Neural cell (in vitro differentiated cells): ENCODE measurements at regions not wholly inside any gene's neighbourhood (a gene's known extent, or its start where the extent isn't known, plus 50 kb on each side); places are given as distances from the start of the nearest gene placed in this dataset.

Experiments
- H2AFZ ChIP-seq: fragments of 200-600, 300-800 bp; sonication (generic), shearing (Covaris generic); 2 replicates; pipeline ENCODE4 v1.6.0; 2014; ENCODE audit warnings: low read depth, mild to moderate bottlenecking, antibody characterized with exemption, low read length, moderate library complexity
- H3F3A ChIP-seq: fragments of 200-600 bp; shearing (Covaris generic); 2 replicates; pipeline ENCODE4 v1.6.1; 2016; ENCODE audit warnings: mild to moderate bottlenecking, moderate library complexity, mixed read lengths, antibody characterized with exemption, low read length; ENCODE audit not compliant: insufficient read depth, poor library complexity, severe bottlenecking
- H3K27ac ChIP-seq: fragments of 200-600, 300-800 bp; sonication (generic), shearing (Covaris generic); 2 replicates; pipeline ENCODE4 v1.5.1; 2014; ENCODE audit warnings: mild to moderate bottlenecking, low read length, moderate library complexity
- H3K27me3 ChIP-seq: fragments of 300-800, 200-600 bp; sonication (generic), shearing (Covaris generic); 2 replicates; pipeline ENCODE4 v1.6.0; 2014; ENCODE audit warnings: mild to moderate bottlenecking, low read depth, low read length, moderate library complexity; ENCODE audit not compliant: insufficient read depth
- H3K36me3 ChIP-seq: fragments of 300-800, 200-600 bp; sonication (generic), shearing (Covaris generic); 2 replicates; pipeline ENCODE4 v1.5.1; 2014; ENCODE audit warnings: mild to moderate bottlenecking, antibody characterized with exemption, low read length, moderate library complexity; ENCODE audit not compliant: insufficient read depth
- H3K4me2 ChIP-seq: fragments of 300-800, 200-600 bp; sonication (generic), shearing (Covaris generic); 2 replicates; pipeline ENCODE4 v1.6.0; 2014; ENCODE audit warnings: mild to moderate bottlenecking, low read length
- H3K4me3 ChIP-seq: fragments of 300-800, 200-600 bp; sonication (generic), shearing (Covaris generic); 2 replicates; pipeline ENCODE4 v1.5.1; 2014; ENCODE audit warnings: mild to moderate bottlenecking, low read length, moderate library complexity
- H3K79me2 ChIP-seq: fragments of 200-600 bp; shearing (Covaris generic); replicated peaks from 2 replicates; pipeline ENCODE4 v1.6.0; 2014; ENCODE audit warnings: mild to moderate bottlenecking, low read length, moderate library complexity; ENCODE audit not compliant: insufficient read depth
- H3K9ac ChIP-seq: fragments of 300-800, 200-600 bp; sonication (generic), shearing (Covaris generic); 2 replicates; pipeline ENCODE4 v1.6.1; 2016; ENCODE audit warnings: mild to moderate bottlenecking, low read length, mixed read lengths
- H3K9me2 ChIP-seq: fragments of 200-600 bp; shearing (Covaris generic); 2 replicates; pipeline ENCODE4 v1.6.1; 2016; ENCODE audit warnings: mild to moderate bottlenecking, low read length, mixed read lengths; ENCODE audit not compliant: insufficient read depth
- H3K9me3 ChIP-seq: fragments of 200-600, 300-800 bp; sonication (generic), shearing (Covaris generic); 2 replicates; pipeline ENCODE4 v1.6.1; 2016; ENCODE audit warnings: mild to moderate bottlenecking, mixed run types, low read length, moderate library complexity, mixed read lengths
- H4K20me1 ChIP-seq: fragments of 200-600 bp; shearing (Covaris generic); 2 replicates; pipeline ENCODE4 v1.6.1; 2016; ENCODE audit warnings: mild to moderate bottlenecking, mixed run types; ENCODE audit not compliant: insufficient read depth
- CTCF ChIP-seq: fragments of 450-650 bp; IDR thresholded peaks from 2 replicates; pipeline ENCODE4 v1.5.1; 2014; ENCODE audit warnings: antibody characterized with exemption, mild to moderate bottlenecking, moderate library complexity; ENCODE audit not compliant: poor library complexity, severe bottlenecking
- EP300 ChIP-seq: fragments of 450-650 bp; conservative IDR thresholded peaks from 2 replicates; pipeline ENCODE4 v1.6.1; 2014; ENCODE audit warnings: antibody characterized with exemption, mild to moderate bottlenecking, moderate library complexity; ENCODE audit not compliant: poor library complexity, severe bottlenecking
- EZH2 ChIP-seq: fragments of 200-600, 300-800 bp; shearing (Covaris generic), sonication (generic); IDR thresholded peaks from 2 replicates; pipeline ENCODE4 v1.6.1; 2014; ENCODE audit warnings: antibody characterized with exemption, low read length, borderline replicate concordance, mild to moderate bottlenecking; ENCODE audit not compliant: insufficient read depth, poor library complexity, severe bottlenecking
- MXI1 ChIP-seq: fragments of 450-650 bp; conservative IDR thresholded peaks from 2 replicates; pipeline ENCODE4 v1.6.1; 2014; ENCODE audit warnings: antibody characterized with exemption, mild to moderate bottlenecking; ENCODE audit not compliant: poor library complexity, severe bottlenecking
- POLR2AphosphoS5 ChIP-seq: IDR thresholded peaks from 2 replicates; pipeline ENCODE4 v1.6.1; 2012
- RAD21 ChIP-seq: fragments of 450-650 bp; conservative IDR thresholded peaks from 2 replicates; pipeline ENCODE4 v1.6.1; 2014; ENCODE audit warnings: antibody characterized with exemption, mild to moderate bottlenecking, moderate library complexity
- REST ChIP-seq: IDR thresholded peaks from 2 replicates; pipeline ENCODE4 v1.6.1; 2012; ENCODE audit warnings: borderline replicate concordance
- SMC3 ChIP-seq: fragments of 450-650 bp; conservative IDR thresholded peaks from 2 replicates; pipeline ENCODE4 v1.6.1; 2014; ENCODE audit warnings: antibody characterized with exemption, mild to moderate bottlenecking, moderate library complexity; ENCODE audit not compliant: poor library complexity
- TAF1 ChIP-seq: IDR thresholded peaks from 2 replicates; pipeline ENCODE4 v1.6.1; 2012; ENCODE audit warnings: low read depth

GRCh38 chr1:55560266-55560665 lies 345.1 kb upstream of the USP24 start:
- H3K4me2 ChIP-seq: no peak overlapping the region
- no peaks in the 10 kb centered on the region for H4K20me1 ChIP-seq
- no peak overlapping the region for H3K27ac ChIP-seq
- no peak overlapping the region for H2AFZ ChIP-seq
- H3K4me3 ChIP-seq: no peak overlapping the region
- H3K9me2 ChIP-seq: no peaks in the 10 kb centered on the region
- no peak overlapping the region for H3K9ac ChIP-seq
- H3K27me3 ChIP-seq: no peaks in the 10 kb centered on the region
- no peaks in the 10 kb centered on the region for H3K36me3 ChIP-seq
- H3K79me2 ChIP-seq: no peaks in the 10 kb centered on the region
- no peaks in the 10 kb centered on the region for H3K9me3 ChIP-seq
- TF ChIP-seq REST (no peak), SMC3 (no peak), CTCF (no peak)
- no peaks in the 10 kb centered on the region for H3F3A ChIP-seq

- no peaks in the 10 kb centered on the region for H4K20me1 ChIP-seq
- H3K9me2 ChIP-seq: no peaks in the 10 kb centered on the region
- TF ChIP-seq EP300 (no peak), SMC3 (no peak), MXI1 (no peak), RAD21 (no peak), EZH2 (no peak), CTCF (no peak), TAF1 (no peak), POLR2AphosphoS5 (no peak), REST (no peak)
- H3K4me3 ChIP-seq: no peak overlapping the region
- no peaks in the 10 kb centered on the region for H3K79me2 ChIP-seq
- H3K9ac ChIP-seq: no peak overlapping the region
- no peaks in the 10 kb centered on the region for H3K27me3 ChIP-seq
- no peak overlapping the region for H3K4me2 ChIP-seq
- no peak overlapping the region for H2AFZ ChIP-seq
- H3K36me3 ChIP-seq: no peaks in the 10 kb centered on the region
- no peaks in the 10 kb centered on the region for H3F3A ChIP-seq
- H3K27ac ChIP-seq: no peak overlapping the region
- H3K9me3 ChIP-seq: no peaks in the 10 kb centered on the region
Observed at GRCh38 chr1:55559842-55560241, 344.7 kb upstream of the USP24 start.
